ENCODE measurements at regions not wholly inside any gene's neighbourhood (a gene's known extent, or its start where the extent isn't known, plus 50 kb on each side); places are given as distances from the start of the nearest gene placed in this dataset.

GRCh38 chr3:181782306-181782954 lies 70.7 kb downstream of the SOX2 start:
- no peak for TF ChIP-seq POLR2AphosphoS5 (IDR thresholded peaks at IDR 0.05; ENCODE audit: low read depth, low read length)
- TF ChIP-seq TAF1 (IDR thresholded peaks at IDR 0.05; ENCODE audit: low read depth, low read length) = no peak
- no peak for TF ChIP-seq POLR2A (IDR thresholded peaks at IDR 0.05; ENCODE audit: low read depth, low read length)
